Body of pancreas (tissue), 4 donors: ENCODE measurements at regions not wholly inside any gene's neighbourhood (a gene's known extent, or its start where the extent isn't known, plus 50 kb on each side); places are given as distances from the start of the nearest gene placed in this dataset.

Source experiments
- ATAC-seq: fragments of 150-250 bp; one replicate; pipeline ENCODE4 v1.9.1; 2016
- DNase-seq, 4 donors: peaks; one replicate each; pipeline ENCODE4 v3.0.0-alpha.2; 2019
- H3K27ac ChIP-seq, 4 donors: fragments of 200-600 bp; sonication (generic); 1 replicate in 3 of 4; 2 replicates in 1 of 4; pipeline versions ENCODE4 v1.5.1 to v1.6.1; 2016 to 2019; ENCODE audit warnings: mild to moderate bottlenecking in 1 of 4, mixed read lengths in 1 of 4, moderate library complexity in 1 of 4
- H3K27me3 ChIP-seq, 2 donors: fragments of 200-600 bp; sonication (generic); one replicate each; pipeline ENCODE4 v1.6.0; 2016; ENCODE audit warnings: mild to moderate bottlenecking in 1 of 2
- H3K36me3 ChIP-seq, 2 donors: fragments of 200-600 bp; sonication (generic); replicated peaks in 1 of 2; 2 replicates each; pipeline ENCODE4 v1.5.1; 2016; ENCODE audit warnings: low read depth in 2 of 2; ENCODE audit not compliant: insufficient read depth in 1 of 2
- H3K4me1 ChIP-seq: fragments of 200-600 bp; sonication (generic); one replicate; pipeline ENCODE4 v1.6.0; 2016
- H3K4me3 ChIP-seq, 2 donors: fragments of 200-600 bp; sonication (generic); 1 replicate in 1 of 2; 2 replicates in 1 of 2; pipeline ENCODE4 v1.5.1; 2016 to 2019
- H3K9me3 ChIP-seq, 3 donors: fragments of 200-600 bp; sonication (generic); 1 replicate in 2 of 3; 2 replicates in 1 of 3; pipeline ENCODE4 v1.5.1; 2016
- POLR2A ChIP-seq, 3 donors: fragments of 450-650 bp; IDR thresholded peaks; one replicate each; pipeline ENCODE4 v1.6.1; 2016; ENCODE audit warnings: antibody characterized with exemption in 3 of 3, mild to moderate bottlenecking in 2 of 3
- WGBS, 2 donors: methylation state at CpG; one replicate each; pipeline ENCODE4 v1.1.5; 2017; 5-methylcytosine and 5-hydroxymethylcytosine counted together
- intact Hi-C: fragments of 100-400 bp; cut with DNase I; formaldehyde crosslinking; loops from one replicate; pipeline ENCODE4 v1.15.1; 2023
- TF ChIP-seq, protein P1 (sequence below), 7 experiments: fragments of 450-650 bp in 4 of 7; fragments of 200-600 bp in 3 of 7; sonication (generic) in 3 of 7; IDR thresholded peaks; one replicate each; pipeline ENCODE4 v1.5.1; 2016 to 2019; ENCODE audit warnings: antibody characterized with exemption in 7 of 7

DNA sequence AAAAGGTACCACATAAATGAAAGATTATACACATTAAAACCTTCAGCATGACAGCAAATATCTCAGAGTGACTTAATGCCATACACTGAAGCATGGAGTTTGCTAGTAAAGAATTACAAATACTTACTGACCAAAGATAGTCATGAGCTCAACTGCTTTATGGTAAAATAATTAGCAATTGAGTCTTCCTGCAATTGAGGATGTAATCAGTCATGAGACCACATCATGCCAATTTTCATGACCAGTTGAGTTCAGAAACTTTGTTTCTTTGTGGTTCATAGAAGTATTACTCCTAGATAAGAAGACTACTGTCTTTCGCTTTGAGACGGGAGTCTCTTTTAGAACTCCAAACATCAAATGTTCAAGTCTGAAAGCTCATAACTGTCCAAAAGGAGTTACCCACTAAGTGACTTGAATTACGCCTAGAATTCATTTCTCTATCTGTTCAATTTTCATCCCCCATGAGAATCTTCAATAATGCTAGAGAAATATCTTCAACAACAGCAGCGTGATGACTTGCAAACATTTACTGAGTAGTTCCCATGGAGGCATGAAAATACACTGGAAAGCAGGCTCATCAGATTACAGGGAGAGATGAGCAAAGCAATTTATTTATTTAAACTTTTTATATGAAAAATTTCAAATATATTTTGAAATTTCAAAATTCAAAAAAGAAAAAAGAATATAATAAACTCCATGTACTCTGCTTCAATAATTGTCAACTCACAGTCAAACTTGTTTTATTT lies 120.0 kb downstream of the BTG1 start:
- DNase-seq: no peak
- Histone ChIP-seq H3K9me3 (no peaks in the 10 kb centered on the region), H3K36me3 (no peaks in the 10 kb centered on the region), H3K27me3 (no peaks in the 10 kb centered on the region), H3K4me3 (no peak overlapping the region), H3K27ac (no peak overlapping the region), H3K4me1 (peaks cover 23% of the 10 kb centered on the region)
- 96% methylated on average over 4 of the region's 4 CpGs for WGBS, 2 donors
- no peak for TF ChIP-seq POLR2A (IDR thresholded peaks at IDR 0.05)
- TF ChIP-seq, protein P1, sequence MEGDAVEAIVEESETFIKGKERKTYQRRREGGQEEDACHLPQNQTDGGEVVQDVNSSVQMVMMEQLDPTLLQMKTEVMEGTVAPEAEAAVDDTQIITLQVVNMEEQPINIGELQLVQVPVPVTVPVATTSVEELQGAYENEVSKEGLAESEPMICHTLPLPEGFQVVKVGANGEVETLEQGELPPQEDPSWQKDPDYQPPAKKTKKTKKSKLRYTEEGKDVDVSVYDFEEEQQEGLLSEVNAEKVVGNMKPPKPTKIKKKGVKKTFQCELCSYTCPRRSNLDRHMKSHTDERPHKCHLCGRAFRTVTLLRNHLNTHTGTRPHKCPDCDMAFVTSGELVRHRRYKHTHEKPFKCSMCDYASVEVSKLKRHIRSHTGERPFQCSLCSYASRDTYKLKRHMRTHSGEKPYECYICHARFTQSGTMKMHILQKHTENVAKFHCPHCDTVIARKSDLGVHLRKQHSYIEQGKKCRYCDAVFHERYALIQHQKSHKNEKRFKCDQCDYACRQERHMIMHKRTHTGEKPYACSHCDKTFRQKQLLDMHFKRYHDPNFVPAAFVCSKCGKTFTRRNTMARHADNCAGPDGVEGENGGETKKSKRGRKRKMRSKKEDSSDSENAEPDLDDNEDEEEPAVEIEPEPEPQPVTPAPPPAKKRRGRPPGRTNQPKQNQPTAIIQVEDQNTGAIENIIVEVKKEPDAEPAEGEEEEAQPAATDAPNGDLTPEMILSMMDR (IDR thresholded peaks at IDR 0.05): no peak
- intact Hi-C loops: no loop called here
- ATAC-seq: no peak

DNA sequence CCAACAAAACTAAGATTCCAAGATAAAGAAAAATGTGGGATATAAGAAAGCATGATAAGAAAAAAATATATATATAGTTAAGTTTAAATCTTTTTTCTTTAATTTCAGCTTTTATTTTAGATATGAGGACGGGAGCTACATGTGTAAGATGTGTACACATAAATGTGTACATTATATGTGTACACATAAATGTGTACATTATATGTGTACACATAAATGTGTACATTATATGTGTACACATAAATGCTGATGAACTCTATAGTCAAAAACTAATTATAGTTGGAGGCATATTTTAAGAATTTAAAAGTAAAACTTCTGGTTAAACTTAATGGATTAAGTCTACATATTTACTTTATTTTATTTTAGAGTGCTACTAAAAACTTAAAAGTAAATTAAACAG lies 123.6 kb downstream of the BTG1 start:
- DNase-seq (no peak), ATAC-seq (no peak)
- TF ChIP-seq, protein P1 (IDR thresholded peaks at IDR 0.05): no peak
- TF ChIP-seq POLR2A (IDR thresholded peaks at IDR 0.05): no peak
- no peaks in the 10 kb centered on the region for H3K36me3 ChIP-seq
- H3K27me3 ChIP-seq: no peaks in the 10 kb centered on the region
- peaks cover 16% of the 10 kb centered on the region for H3K4me1 ChIP-seq
- intact Hi-C loops: no loop called here
- H3K4me3 ChIP-seq: no peak overlapping the region
- 63 to 77% methylated on average over 1 of the region's 1 CpG for WGBS, 2 donors
- H3K9me3 ChIP-seq: no peaks in the 10 kb centered on the region
- no peak overlapping the region for H3K27ac ChIP-seq

DNA sequence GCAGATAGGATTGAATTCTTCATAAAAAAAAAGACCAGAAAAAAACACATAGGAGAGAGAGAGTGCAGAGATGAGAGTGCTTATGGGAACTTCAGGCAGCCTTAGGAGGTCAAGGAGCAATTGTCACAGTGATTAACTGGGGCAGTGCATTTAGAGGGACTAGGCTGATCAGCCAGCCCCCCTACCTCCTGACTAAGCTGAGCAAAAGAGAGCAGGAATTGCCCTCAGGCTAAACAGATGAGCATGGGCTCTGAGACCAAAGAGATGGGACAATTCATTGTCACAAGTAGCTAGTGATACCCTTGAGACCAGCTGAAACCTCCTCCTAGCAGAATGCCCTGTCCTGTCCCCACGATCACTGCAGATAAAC lies 124.0 kb downstream of the BTG1 start:
- DNase-seq (no peak), ATAC-seq (no peak)
- Histone ChIP-seq H3K36me3 (no peaks in the 10 kb centered on the region), H3K4me3 (no peak overlapping the region), H3K27me3 (no peaks in the 10 kb centered on the region), H3K4me1 (peaks cover 16% of the 10 kb centered on the region), H3K9me3 (no peaks in the 10 kb centered on the region), H3K27ac (no peak overlapping the region)
- 33 to 50% methylated on average over 1 of the region's 1 CpG for WGBS, 2 donors
- intact Hi-C loops: no loop called here
- TF ChIP-seq POLR2A (IDR thresholded peaks at IDR 0.05): no peak
- TF ChIP-seq, protein P1 (IDR thresholded peaks at IDR 0.05): no peak

DNA sequence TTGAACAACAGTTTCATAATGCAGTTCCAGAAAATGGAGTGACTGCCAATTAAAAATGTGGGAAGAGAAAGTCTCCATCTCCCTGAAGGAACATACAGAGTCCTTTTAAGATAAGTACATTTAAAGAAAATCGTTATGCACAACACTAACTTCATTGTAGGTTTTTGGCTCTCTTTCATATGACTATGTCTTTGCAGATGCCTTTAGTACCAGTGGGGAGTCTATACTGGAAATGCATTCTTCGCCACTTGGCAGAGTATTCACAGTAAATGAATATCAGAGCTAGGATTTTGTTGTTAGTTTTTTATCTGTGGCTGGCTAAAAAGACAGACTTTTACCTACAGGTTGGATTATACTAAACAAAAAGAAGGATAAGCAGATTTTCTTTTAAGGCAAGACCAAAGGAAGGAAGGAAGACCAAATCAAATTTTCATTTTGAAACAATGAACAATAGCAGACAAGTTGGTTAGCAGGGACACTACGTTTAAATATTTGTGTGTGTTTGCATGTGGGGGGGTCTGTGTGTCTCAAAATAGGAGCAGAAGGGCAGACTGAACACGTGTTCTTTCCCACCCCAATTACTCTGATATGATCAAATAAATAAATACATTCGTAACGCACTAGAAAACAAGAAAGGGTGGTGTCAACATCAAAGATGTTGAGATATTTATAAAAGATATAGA lies 124.5 kb downstream of the BTG1 start:
- H3K27ac ChIP-seq: no peak overlapping the region
- H3K27me3 ChIP-seq: no peaks in the 10 kb centered on the region
- TF ChIP-seq, protein P1 (IDR thresholded peaks at IDR 0.05): no peak
- no peak for TF ChIP-seq POLR2A (IDR thresholded peaks at IDR 0.05)
- H3K9me3 ChIP-seq: no peaks in the 10 kb centered on the region
- peaks cover 16% of the 10 kb centered on the region for H3K4me1 ChIP-seq
- DNase-seq: no peak
- no peak for ATAC-seq
- intact Hi-C loops: no loop called here
- H3K36me3 ChIP-seq: no peaks in the 10 kb centered on the region
- no peak overlapping the region for H3K4me3 ChIP-seq
- 23 to 35% methylated on average over 6 of the region's 6 CpGs for WGBS, 2 donors
